ENCODE measurements at regions not wholly inside any gene's neighbourhood (a gene's known extent, or its start where the extent isn't known, plus 50 kb on each side); places are given as distances from the start of the nearest gene placed in this dataset.

DNA sequence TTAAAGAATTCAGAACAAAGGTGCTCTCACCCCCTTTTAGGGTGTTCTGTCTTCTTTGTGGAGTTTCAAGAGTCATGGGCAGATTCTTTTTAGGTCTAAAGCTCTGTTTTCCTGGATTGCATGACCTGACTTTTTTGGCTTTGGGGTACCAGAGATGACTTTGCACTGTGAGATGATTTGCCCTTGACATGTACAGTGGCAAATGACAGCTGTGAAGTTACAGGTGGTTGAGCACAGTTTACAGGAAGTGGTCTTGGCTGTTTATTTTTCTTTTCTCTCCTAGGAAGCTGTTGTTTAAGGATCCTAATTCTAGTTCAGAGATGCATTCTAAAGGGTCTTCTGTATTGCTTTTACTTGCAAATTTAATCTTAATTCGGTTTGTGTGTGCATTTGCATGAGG lies 83.8 kb upstream of the METAP2 start:
- no peak for TF ChIP-seq POLR2A (IDR thresholded peaks at IDR 0.05)
- TF ChIP-seq, protein P1, sequence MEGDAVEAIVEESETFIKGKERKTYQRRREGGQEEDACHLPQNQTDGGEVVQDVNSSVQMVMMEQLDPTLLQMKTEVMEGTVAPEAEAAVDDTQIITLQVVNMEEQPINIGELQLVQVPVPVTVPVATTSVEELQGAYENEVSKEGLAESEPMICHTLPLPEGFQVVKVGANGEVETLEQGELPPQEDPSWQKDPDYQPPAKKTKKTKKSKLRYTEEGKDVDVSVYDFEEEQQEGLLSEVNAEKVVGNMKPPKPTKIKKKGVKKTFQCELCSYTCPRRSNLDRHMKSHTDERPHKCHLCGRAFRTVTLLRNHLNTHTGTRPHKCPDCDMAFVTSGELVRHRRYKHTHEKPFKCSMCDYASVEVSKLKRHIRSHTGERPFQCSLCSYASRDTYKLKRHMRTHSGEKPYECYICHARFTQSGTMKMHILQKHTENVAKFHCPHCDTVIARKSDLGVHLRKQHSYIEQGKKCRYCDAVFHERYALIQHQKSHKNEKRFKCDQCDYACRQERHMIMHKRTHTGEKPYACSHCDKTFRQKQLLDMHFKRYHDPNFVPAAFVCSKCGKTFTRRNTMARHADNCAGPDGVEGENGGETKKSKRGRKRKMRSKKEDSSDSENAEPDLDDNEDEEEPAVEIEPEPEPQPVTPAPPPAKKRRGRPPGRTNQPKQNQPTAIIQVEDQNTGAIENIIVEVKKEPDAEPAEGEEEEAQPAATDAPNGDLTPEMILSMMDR (IDR thresholded peaks at IDR 0.05), result no peak
- Histone ChIP-seq H3K9me3 (no peaks in the 10 kb centered on the region), H3K4me1 (peaks cover 4 to 6% of the 10 kb centered on the region in 2 donors), H3K4me3 (replicated peaks in 1 of 3) (no peak overlapping the region), H3K36me3 (no peaks in the 10 kb centered on the region), H3K27me3 (no peaks in the 10 kb centered on the region), H3K27ac (no peak overlapping the region)
- intact Hi-C loops (cut with DNase I), result no loop called here
- WGBS, 2 donors, result 57 to 75% methylated on average over 1 of the region's 1 CpG
- no peak for DNase-seq

DNA sequence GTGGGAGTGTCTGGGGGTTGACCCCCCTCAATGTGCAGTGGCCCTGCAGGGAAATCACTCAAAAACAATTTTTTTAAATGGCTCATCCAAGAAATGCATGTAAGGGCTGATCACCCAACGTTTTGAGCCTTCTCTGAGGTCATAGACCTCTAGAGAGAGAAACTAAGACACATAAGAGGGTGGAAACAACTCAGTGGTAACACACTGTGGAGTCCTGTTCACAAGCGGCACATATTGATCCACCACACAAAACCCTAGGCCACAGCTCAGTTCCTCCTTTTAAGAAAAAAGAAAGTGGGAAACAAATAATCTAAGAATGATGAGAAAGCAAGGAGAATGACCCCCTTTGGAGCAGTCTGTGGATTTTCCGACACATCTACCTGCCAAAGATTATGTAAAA lies 83.0 kb upstream of the METAP2 start:
- no peaks in the 10 kb centered on the region for H3K9me3 ChIP-seq
- intact Hi-C loops (cut with DNase I), result no loop called here
- no peaks in the 10 kb centered on the region for H3K27me3 ChIP-seq
- 79 to 90% methylated on average over 3 of the region's 3 CpGs for whole genome bisulfite sequencing, 2 donors
- H3K4me3 ChIP-seq (replicated peaks in 1 of 3), result no peak overlapping the region
- TF ChIP-seq POLR2A (IDR thresholded peaks at IDR 0.05), result no peak
- TF ChIP-seq, protein P1 (IDR thresholded peaks at IDR 0.05), result no peak
- H3K4me1 ChIP-seq, result no peaks in the 10 kb centered on the region
- H3K36me3 ChIP-seq, result no peaks in the 10 kb centered on the region
- DNase-seq, result no peak
- H3K27ac ChIP-seq, result no peak overlapping the region

DNA sequence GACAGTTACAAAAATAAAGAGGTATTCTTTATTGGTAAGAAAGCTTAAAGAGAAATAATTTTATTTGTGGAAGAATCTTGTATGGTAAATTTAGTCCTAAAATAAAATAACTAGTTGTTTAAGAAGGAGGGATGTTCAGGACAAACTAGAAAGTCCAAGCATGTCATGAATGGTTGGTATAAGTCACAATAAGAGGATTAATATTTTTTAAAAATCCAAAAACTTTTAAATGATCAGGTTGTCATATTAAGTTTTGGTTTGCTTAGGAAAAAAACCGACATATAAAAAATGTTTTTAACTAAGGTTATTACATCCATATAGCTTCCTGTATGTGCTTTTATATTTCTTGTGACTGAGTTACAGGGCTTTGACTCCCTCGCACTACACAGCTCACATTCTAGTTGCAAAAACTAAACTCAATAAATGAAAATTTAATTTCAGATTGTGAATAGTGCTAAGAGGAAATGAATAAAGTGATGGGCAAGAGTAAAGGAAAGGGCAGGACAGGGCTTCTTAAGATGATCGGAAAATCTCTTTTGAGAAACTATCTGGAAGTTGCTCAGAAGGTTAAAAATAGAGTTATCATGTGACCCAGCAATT lies 80.7 kb upstream of the METAP2 start:
- no peak overlapping the region for H3K27ac ChIP-seq
- intact Hi-C loops (cut with DNase I), result no loop called here
- no peaks in the 10 kb centered on the region for H3K36me3 ChIP-seq
- no peaks in the 10 kb centered on the region for H3K27me3 ChIP-seq
- TF ChIP-seq POLR2A (IDR thresholded peaks at IDR 0.05), result no peak
- TF ChIP-seq, protein P1 (IDR thresholded peaks at IDR 0.05), result no peak
- DNase-seq, result no peak
- no peaks in the 10 kb centered on the region for H3K4me1 ChIP-seq
- no peak overlapping the region for H3K4me3 ChIP-seq (replicated peaks in 1 of 3)
- H3K9me3 ChIP-seq, result no peaks in the 10 kb centered on the region
- 87 to 88% methylated on average over 3 of the region's 3 CpGs for WGBS, 2 donors

DNA sequence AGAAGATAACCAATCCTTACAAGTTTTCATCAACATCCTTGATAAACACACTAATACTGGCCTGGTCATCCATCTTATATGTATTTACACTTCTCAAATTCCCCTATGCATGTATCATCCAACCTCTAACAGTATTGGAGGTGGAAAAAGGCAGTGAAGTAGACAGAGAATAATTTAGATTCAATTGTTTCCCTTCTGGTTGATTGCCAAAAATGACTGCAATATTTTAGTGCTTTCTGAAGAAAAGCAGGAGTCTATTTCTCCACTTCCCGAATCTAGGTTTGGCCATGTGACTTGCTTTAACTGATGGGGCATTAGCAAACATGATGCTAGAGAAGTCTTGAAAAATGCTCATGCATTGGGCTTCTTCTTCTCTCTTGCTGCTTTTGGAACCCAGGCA lies 78.3 kb upstream of the METAP2 start:
- TF ChIP-seq POLR2A (IDR thresholded peaks at IDR 0.05), result no peak
- TF ChIP-seq, protein P1 (IDR thresholded peaks at IDR 0.05), result no peak
- Histone ChIP-seq H3K4me1 (no peaks in the 10 kb centered on the region), H3K9me3 (no peaks in the 10 kb centered on the region), H3K27ac (no peak overlapping the region), H3K27me3 (no peaks in the 10 kb centered on the region), H3K36me3 (no peaks in the 10 kb centered on the region), H3K4me3 (replicated peaks in 1 of 3) (no peak overlapping the region)
- intact Hi-C loops (cut with DNase I), result no loop called here
- 70 to 75% methylated on average over 1 of the region's 1 CpG for WGBS, 2 donors
- DNase-seq, result no peak

DNA sequence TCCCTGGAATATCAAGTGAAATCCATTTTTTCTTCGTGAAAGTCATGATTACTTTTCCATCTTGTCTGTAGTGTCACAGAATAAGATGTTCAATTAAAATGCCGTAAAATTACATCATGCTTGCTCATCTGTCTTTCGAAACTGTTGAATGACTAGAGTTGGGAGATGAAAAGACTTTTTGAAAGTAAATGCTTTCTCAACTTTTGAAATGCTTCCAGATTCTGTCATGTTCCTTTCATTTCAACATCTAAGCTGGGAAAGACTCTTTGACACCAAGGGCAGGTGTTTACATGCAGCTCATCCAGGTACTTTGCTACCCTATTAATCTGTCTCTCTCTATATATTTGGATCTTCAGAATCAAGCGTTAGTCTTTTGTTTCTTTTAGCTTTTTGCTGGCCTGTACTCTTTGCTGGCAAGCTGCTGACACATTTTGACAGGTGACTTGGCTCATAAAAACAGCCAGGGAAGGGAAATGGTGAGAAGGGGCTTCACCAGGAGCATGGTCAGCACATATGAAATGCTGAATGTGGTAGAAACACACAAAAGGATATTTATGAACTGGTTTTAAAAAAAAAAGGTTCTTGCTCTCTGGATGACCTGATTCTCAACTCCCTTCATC lies 77.0 kb upstream of the METAP2 start:
- no peak overlapping the region for H3K4me3 ChIP-seq (replicated peaks in 1 of 3)
- H3K9me3 ChIP-seq, result no peaks in the 10 kb centered on the region
- intact Hi-C loops (cut with DNase I), result no loop called here
- no peaks in the 10 kb centered on the region for H3K27me3 ChIP-seq
- no peaks in the 10 kb centered on the region for H3K4me1 ChIP-seq
- 56 to 59% methylated on average over 4 of the region's 4 CpGs for WGBS, 2 donors
- H3K27ac ChIP-seq, result no peak overlapping the region
- no peaks in the 10 kb centered on the region for H3K36me3 ChIP-seq
- no peak for TF ChIP-seq POLR2A (IDR thresholded peaks at IDR 0.05)
- TF ChIP-seq, protein P1 (IDR thresholded peaks at IDR 0.05), result no peak
- no peak for DNase-seq
